HepG2 (cell line): ENCODE measurements at regions not wholly inside any gene's neighbourhood (a gene's known extent, or its start where the extent isn't known, plus 50 kb on each side); places are given as distances from the start of the nearest gene placed in this dataset.

Experiments
- ATF2 ChIP-seq: sonication (generic); formaldehyde crosslinking; IDR thresholded peaks from 2 replicates; pipeline ENCODE4 v1.4.0; 2020; ENCODE audit warnings: missing genetic modification reagents
- BCL6 ChIP-seq: IDR thresholded peaks from 2 replicates; pipeline ENCODE4 v1.6.1; 2016; ENCODE audit warnings: missing genetic modification reagents, missing compliant biosample characterization
- CREB1 ChIP-seq, 2 experiments: fragments of 450-650 bp in 1 of 2; IDR thresholded peaks; 2 replicates each; pipeline ENCODE4 v1.6.1; 2016 to 2017; ENCODE audit warnings: control low read depth in 1 of 2, mild to moderate bottlenecking in 1 of 2, missing compliant biosample characterization in 1 of 2, missing genetic modification characterization in 1 of 2
- ELF3 ChIP-seq: IDR thresholded peaks from 2 replicates; pipeline ENCODE4 v1.6.1; 2016; ENCODE audit warnings: missing genetic modification reagents, missing compliant biosample characterization
- GABPB1 ChIP-seq: IDR thresholded peaks from 2 replicates; pipeline ENCODE4 v1.6.1; 2016; ENCODE audit warnings: mild to moderate bottlenecking, missing genetic modification reagents, moderate library complexity, missing compliant biosample characterization
- KLF13 ChIP-seq: sonication (generic); formaldehyde crosslinking; IDR thresholded peaks from 2 replicates; pipeline ENCODE4 v1.4.0; 2020; ENCODE audit warnings: mild to moderate bottlenecking, missing genetic modification reagents
- MTA1 ChIP-seq: sonication (generic); formaldehyde crosslinking; IDR thresholded peaks from 2 replicates; pipeline ENCODE4 v1.4.0; 2020; ENCODE audit warnings: missing genetic modification reagents, mild to moderate bottlenecking, borderline replicate concordance
- PPARG ChIP-seq: conservative IDR thresholded peaks from 2 replicates; pipeline ENCODE4 v1.6.1; 2016; ENCODE audit warnings: missing biosample characterization, missing genetic modification reagents
- PRPF4 ChIP-seq: fragments of 200-400 bp; formaldehyde crosslinking; IDR thresholded peaks from 2 replicates; pipeline ENCODE4 v1.6.1; 2016; ENCODE audit warnings: low read length, low read depth; ENCODE audit not compliant: poor library complexity, severe bottlenecking
- TEAD2 ChIP-seq: sonication (generic); formaldehyde crosslinking; IDR thresholded peaks from 2 replicates; pipeline ENCODE4 v1.9.0; 2021; ENCODE audit warnings: missing genetic modification reagents
- TFE3 ChIP-seq: IDR thresholded peaks from 2 replicates; pipeline ENCODE4 v1.6.1; 2016
- ZBTB46 ChIP-seq: sonication (generic); formaldehyde crosslinking; IDR thresholded peaks from 2 replicates; pipeline ENCODE4 v1.4.0; 2020; ENCODE audit warnings: mild to moderate bottlenecking, missing genetic modification reagents, borderline replicate concordance
- ZNF337 ChIP-seq: sonication (generic); formaldehyde crosslinking; IDR thresholded peaks from 2 replicates; pipeline ENCODE4 v1.5.1; 2020; ENCODE audit warnings: missing genetic modification reagents, low read depth, mild to moderate bottlenecking, borderline replicate concordance
- ZNF431 ChIP-seq: sonication (generic); formaldehyde crosslinking; IDR thresholded peaks from 2 replicates; pipeline ENCODE4 v1.9.0; 2022; ENCODE audit warnings: missing genetic modification reagents, low read depth, mild to moderate bottlenecking, borderline replicate concordance
- ZNF501 ChIP-seq: sonication (generic); formaldehyde crosslinking; IDR thresholded peaks from 2 replicates; pipeline ENCODE4 v1.5.1; 2020; ENCODE audit warnings: mild to moderate bottlenecking, moderate library complexity, missing genetic modification reagents
- ZNF570 ChIP-seq: sonication (generic); formaldehyde crosslinking; IDR thresholded peaks from 2 replicates; pipeline ENCODE4 v1.4.0; 2020; ENCODE audit warnings: mild to moderate bottlenecking, missing genetic modification reagents, borderline replicate concordance
- ZNF629 ChIP-seq: sonication (generic); formaldehyde crosslinking; conservative IDR thresholded peaks from 2 replicates; pipeline ENCODE4 v1.5.0; 2020; ENCODE audit warnings: missing genetic modification reagents
- TF ChIP-seq, protein P1 (sequence below): sonication (generic); formaldehyde crosslinking; IDR thresholded peaks from 2 replicates; pipeline ENCODE4 v1.4.0; 2020; ENCODE audit warnings: missing genetic modification reagents, borderline replicate concordance

GRCh38 chr3:194255252-194256039, 95.7 kb downstream of the CPN2 start (continued):
- no peak for TF ChIP-seq ZBTB46 (CRISPR knock-in tag)
- 0 out of 2 replicates have a peak, but pooled peaks have one; percentile 21 for TF ChIP-seq ZNF501
- no peak for TF ChIP-seq ZNF431
- TF ChIP-seq, protein P1, sequence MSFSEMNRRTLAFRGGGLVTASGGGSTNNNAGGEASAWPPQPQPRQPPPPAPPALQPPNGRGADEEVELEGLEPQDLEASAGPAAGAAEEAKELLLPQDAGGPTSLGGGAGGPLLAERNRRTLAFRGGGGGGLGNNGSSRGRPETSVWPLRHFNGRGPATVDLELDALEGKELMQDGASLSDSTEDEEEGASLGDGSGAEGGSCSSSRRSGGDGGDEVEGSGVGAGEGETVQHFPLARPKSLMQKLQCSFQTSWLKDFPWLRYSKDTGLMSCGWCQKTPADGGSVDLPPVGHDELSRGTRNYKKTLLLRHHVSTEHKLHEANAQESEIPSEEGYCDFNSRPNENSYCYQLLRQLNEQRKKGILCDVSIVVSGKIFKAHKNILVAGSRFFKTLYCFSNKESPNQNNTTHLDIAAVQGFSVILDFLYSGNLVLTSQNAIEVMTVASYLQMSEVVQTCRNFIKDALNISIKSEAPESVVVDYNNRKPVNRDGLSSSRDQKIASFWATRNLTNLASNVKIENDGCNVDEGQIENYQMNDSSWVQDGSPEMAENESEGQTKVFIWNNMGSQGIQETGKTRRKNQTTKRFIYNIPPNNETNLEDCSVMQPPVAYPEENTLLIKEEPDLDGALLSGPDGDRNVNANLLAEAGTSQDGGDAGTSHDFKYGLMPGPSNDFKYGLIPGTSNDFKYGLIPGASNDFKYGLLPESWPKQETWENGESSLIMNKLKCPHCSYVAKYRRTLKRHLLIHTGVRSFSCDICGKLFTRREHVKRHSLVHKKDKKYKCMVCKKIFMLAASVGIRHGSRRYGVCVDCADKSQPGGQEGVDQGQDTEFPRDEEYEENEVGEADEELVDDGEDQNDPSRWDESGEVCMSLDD (CRISPR knock-in tag), result no peak
- TF ChIP-seq ATF2 (CRISPR knock-in tag), result no peak
- 0 out of 2 replicates have a peak, but pooled peaks have one; percentile 11 for TF ChIP-seq BCL6 (CRISPR knock-in tag)
- no peak for TF ChIP-seq TEAD2 (CRISPR knock-in tag)
- no peak for TF ChIP-seq ZNF570 (CRISPR knock-in tag)
- TF ChIP-seq ELF3 (CRISPR knock-in tag), result 0 out of 2 replicates have a peak, but pooled peaks have one; percentile 34
- TF ChIP-seq CREB1 (IDR thresholded peaks at IDR 0.05), result peak; percentile 24; the same call in 1 of the 2 replicates
- TF ChIP-seq CREB1 (CRISPR knock-in tag; IDR thresholded peaks at IDR 0.05), result no peak
- TF ChIP-seq MTA1 (CRISPR knock-in tag), result no peak
- peak; percentile 46 for TF ChIP-seq GABPB1
- TF ChIP-seq ZNF629 (CRISPR knock-in tag), result no peak
- no peak for TF ChIP-seq PPARG (CRISPR knock-in tag)
- no peak for TF ChIP-seq ZNF337
- TF ChIP-seq KLF13 (CRISPR knock-in tag), result no peak
- TF ChIP-seq PRPF4, result no peak
- 0 out of 2 replicates have a peak, but pooled peaks have one; percentile 19 for TF ChIP-seq TFE3 (CRISPR knock-in tag)
